GM20431 (cell line): ENCODE measurements at regions not wholly inside any gene's neighbourhood (a gene's known extent, or its start where the extent isn't known, plus 50 kb on each side); places are given as distances from the start of the nearest gene placed in this dataset.
"Not testable (repeated sequence)": the region's sequence is repeated elsewhere in the genome, so short reads cannot be mapped to it uniquely, and the experiment has no call there.

Source experiments
- in situ Hi-C: fragments of 300-500 bp; cut with MseI, MboI; formaldehyde crosslinking; loops from one replicate; pipeline ENCODE4 v1.15.0; 2020; ENCODE audit warnings: low sequenced_read_pairs; ENCODE audit not compliant: unreplicated experiment

DNA sequence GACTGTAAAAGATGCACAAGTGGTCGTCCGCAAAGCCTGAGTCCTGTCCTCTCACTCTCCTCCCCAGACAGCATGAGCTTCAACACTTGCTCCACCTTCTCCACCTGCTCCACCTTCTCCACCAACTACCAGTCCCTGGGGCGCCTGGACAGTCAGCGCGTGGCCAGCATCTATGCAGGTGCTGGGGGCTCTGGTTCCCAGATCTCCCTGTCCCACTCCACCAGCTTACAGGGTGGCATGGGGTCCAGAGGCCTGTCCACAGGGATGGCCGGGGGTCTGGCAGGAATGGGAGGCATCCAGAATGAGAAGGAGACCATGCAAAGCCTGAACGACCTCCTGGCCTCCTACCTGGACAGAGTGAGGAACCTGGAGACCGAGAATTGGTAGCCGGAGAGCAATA is 162.2 kb upstream of the NT5E start:
- in situ Hi-C loops, result no loop called here

DNA sequence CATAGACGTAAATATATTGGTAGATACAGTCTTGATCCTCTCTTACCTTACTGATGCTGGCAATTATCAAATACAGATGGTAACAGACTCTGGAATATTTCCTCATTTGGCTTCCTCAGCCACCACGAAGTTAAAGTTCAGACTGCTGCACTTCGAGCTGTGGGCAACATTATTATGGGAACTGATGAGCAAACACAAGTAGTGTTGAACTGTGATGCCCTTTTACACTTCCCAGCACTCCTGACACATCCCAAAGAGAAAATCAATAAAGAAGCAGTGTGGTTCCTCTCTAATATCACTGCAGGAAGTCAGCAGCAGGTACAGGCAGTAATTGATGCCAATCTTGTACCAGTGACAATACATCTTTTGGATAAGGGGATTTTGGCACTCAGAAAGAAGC is 162.7 kb upstream of the NT5E start:
- in situ Hi-C loops, result no loop called here

DNA sequence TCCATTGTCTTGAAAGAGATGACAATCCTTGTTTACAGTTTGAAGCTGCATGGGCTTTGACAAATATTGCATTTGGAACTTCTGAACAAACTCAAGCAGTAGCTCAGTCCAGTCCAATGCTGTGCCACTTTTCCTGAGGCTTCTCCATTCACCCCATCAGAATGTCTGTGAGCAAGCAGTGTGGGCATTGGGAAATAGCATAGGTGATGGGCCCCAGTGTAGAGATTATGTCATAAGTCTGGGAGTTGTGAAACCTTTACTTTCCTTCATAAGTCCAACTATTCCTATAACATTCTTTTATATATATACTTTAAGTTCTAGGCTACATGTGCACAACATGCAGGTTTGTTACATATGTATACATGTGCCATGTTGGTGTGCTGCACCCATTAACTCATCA is 163.4 kb upstream of the NT5E start:
- in situ Hi-C loops, result not testable (repeated sequence)

DNA sequence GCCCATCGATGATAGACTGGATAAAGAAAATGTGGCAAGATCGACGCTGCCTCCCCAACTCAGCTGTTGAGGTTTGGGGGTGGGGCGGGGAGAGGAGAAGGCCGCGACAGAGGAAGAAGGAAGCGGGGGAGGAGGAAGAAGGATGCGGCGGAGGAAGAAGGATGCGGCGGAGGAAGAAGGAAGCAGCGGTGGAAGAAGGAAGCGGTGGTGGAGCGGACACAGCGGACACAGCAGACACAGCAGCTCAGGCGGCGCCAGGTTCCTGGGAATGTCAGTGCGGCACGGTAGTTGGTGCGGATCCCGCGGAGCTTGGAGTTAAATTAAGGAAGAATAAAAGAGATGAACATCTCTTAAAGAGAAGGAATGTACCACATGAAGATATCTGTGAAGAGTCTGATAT is 163.9 kb upstream of the NT5E start:
- in situ Hi-C loops, result no loop called here

DNA sequence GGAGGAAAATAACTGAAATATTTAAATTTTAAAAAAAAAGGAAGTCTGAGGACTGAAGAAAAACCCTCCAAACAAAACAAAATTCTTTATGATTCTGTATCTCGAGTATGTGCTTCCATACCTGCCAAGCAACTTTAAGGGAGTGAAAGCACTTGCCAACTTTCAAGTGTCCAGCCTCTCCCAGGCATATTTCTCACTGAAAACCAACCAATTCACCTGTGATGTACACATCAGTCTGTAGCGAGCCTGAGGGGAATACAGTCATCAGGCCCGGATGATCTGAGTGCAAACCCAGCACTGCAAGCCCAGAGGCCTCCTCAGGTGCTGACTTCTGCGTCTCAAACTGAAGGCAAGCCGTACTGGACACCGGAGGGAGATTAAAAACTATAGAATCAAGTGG is 164.8 kb upstream of the NT5E start:
- in situ Hi-C loops, result no loop called here

DNA sequence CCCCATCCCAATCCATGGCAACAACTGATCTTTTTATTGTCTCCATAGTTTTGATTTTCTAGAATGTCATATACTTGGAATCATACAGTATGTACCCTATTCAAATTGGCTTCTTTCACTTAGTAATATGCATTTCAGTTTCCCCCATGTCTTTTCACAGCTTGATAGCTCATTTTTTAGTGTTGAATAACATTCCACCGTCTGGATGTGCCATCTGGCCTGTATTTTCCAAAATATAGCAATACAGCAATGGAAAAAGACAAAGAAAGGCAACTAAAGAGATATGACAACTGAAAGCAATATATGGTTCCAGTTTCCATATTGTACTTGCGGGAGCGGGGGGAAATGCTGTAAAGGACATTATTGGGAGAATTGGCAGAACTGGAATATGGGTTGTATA is 166.4 kb upstream of the NT5E start:
- in situ Hi-C loops, result no loop called here

DNA sequence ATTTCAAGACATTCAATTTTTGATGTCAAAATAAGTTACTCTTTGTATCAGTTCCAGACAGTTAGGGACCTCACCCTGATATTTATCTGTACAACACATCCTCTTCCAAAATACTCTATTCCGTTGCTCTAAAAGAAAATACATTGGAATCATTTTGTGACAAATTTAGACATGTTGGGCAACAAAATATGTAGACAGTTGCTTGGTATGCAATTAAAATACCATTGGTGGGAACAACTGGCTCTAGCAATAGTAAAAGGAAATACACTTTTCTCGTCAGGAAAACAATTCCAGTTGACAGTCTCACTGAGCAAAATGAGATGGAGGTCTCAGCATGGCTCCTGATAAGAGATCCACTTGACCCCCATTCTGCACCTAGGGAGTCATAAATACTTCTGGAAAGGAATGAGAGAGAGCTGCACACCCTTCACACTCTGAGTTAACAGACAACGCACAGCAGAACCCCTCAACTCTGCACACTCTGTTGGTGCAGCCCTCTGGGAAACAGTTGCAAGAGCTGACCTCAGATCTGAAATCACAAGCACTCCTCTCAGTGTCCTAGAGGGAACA is 171.3 kb upstream of the NT5E start:
- in situ Hi-C loops, result no loop called here

DNA sequence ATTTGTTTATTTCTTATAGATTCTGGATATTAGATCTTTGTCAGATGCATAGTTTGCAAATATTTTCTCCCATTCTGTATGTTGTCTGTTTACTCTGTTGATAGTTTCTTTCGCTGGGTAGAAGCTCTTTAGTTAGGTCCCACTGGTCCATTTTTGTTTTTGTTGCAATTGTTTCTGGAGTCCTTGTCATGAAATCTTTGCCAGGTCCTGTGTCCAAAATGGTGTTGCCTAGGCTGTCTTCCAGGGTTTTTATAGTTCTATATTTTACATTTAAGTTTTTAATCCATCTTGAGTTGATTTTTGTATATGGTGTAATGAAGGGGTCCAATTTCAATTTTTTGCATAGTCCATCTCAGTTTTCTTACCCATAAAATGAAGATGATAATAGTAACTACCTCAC is 173.9 kb upstream of the NT5E start:
- in situ Hi-C loops, result not testable (repeated sequence)

DNA sequence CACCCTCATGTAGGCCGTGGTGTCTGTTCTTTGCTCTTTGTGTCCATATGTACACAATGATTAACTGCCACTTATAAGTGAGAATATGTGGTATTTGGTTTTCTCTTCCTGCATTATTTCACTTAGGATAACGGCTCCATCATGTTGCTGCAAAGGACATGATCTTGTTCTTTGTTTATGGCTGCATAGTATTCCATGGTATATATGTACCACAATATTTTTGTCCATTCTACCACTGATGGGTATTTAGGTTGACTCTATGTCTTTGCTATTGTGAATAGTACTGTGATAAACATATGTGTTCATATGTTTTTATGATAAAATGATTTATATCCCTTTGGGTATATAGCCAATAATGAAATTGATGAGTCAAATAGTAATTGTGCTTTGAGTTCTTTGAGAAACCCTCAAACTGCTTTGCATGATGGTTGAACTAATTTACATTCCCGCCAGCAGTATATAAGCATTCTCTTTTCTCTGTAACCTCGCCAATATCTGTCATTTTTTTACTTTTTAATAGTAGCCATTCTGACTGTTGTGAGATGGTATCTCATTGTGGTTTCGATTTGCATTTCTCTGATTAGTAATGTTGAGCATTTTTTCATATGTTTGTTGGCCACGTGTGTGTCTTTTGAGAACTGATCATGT is 174.4 kb upstream of the NT5E start:
- in situ Hi-C loops, result no loop called here

DNA sequence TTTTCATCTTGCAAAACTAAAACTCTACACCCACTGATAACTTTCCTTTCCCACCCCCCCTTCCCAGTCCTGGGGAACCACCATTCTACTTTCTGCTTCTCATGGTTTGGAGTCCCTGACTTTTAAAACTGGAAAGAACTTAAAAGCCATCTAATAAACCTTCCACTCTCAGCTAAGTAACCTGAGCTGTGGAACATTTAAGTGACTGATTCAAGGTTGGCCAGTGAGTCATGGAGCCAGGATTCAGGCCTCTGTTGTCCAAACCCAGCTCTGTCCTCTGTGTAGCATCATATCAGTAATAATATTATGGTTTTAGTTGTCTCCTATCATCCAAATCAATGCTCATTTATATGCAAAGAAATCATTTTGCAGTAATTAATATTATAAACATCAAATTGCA is 176.0 kb upstream of the NT5E start:
- in situ Hi-C loops, result no loop called here

DNA sequence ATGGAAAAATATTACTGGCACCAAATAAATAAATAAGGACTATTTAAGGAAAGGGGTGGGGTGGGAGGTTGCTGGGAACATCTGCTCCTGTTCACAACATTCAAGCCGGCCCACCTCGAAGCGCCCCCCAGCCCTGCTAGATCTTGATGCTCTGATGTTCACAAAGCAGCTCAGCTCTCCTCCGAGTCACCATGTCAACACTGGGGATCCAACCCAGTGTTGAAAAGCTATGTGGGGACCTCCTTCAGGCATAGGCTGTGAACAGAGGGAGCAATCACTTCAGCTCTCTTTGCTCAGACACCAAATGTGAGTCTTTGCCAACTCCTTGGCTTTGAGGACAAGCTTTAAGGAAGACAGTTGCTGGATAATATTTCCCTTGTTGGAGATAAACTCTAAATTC is 176.8 kb upstream of the NT5E start:
- in situ Hi-C loops, result no loop called here

DNA sequence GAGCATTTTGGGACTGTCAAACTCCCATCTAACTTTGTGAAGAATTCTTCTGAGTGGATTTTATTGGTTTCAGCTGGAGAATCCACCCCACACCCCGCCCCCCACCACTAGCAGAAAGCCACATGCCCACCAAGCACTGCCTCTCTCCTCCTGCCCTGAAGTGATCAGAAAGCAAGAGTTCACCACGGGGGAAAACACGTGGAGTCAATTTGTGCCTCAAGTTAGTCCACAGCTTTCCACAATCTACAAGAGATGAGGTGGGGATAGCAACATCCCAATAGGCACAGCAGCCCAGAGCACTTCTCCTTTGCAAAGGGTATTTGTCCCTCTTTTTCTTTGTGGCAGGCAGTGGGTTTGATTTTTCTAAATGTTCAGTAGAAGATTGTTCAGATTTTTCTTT is 177.3 kb upstream of the NT5E start:
- in situ Hi-C loops, result no loop called here

DNA sequence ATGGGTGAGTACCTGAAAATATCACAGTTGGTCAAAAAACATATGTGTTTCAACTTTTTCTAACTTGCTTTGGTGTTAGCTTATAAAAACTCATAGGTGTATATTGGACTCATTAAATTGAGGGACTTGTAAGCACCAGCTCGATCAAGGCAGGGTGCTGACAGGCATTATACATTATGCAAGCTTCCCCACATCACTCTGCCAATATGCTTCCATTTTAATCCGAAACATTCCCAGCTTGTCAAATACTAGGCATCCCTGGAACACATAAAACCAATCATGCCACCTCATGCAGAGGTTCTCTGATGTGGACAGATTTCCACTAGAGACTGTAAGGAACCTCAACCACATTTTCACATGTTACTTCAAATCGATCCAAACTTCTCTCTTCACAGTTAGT is 187.3 kb upstream of the NT5E start:
- in situ Hi-C loops, result no loop called here

DNA sequence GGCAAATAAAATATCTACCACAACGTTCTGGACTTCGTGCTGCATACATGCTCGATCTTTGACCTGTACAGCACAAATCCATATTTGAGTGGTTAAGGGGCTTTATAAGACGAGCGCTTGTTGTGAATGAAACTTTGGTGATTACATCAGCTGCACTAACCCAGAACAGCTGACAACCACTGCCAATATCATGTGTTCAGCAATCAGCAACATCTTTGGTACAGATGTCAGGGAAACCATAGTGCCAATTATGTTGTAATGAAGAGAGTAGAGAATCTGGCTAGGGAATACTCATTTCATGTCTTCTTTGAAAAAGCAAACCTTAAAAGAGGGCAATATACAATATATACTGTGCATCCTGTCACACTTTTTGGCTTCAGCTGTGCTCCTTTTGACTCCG is 188.6 kb upstream of the NT5E start:
- in situ Hi-C loops, result no loop called here

DNA sequence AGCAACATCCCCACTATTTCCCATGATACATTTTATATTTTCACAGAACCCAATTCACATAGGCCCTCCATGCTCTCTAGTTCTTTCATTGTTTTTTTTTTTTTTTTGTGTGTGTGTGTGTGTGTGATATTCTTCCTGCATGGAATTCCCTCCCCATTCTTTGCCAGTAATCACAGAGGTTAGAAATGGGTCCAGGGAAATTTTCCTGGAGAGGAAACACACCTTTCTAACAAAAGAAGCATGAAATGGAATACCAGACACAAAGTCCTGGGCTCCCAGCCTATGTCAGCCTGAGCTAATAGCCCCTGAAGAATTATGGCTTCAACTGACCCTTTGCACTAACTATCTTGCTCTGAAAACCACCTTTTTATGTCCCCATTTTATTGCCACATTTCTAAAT is 194.2 kb upstream of the NT5E start:
- in situ Hi-C loops, result no loop called here

DNA sequence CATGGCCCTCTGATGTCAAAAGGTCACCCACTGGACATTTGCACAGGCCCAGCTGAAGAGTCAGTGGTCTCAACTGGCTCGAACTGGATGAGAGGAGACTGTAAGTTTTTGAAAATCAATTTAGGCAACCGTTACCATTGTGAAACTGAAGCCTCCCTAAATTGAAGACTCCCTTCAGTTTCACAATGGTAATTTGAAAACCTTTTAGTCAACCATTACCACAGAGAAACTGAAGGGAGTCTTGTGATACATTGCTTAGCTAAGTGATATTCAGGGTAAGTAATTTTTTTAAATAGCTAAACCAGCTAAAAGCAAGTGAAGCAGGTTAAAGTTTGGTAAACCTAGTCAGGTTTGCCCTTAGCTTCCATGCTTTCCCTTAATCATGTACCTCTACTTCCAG is 197.3 kb upstream of the NT5E start:
- in situ Hi-C loops, result no loop called here

DNA sequence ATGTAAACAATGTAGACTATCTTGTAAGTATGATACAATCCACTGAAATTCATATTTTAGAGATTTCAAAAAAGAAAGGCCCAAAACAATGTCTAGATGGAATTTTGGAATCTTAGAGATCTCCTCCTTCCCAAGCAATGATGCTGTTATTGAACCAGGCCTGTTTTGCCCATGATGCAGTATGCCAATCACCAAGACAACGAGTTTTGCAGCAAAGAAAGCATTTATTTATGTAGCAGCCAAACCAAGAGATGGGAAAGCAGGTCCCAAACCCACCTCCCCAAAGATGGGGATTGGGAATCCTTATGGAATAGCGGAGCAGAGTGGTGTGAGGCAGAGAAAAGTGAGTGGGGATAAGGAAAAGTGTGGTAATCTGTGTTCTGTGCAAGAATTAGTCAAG is 197.8 kb upstream of the NT5E start:
- in situ Hi-C loops, result no loop called here

DNA sequence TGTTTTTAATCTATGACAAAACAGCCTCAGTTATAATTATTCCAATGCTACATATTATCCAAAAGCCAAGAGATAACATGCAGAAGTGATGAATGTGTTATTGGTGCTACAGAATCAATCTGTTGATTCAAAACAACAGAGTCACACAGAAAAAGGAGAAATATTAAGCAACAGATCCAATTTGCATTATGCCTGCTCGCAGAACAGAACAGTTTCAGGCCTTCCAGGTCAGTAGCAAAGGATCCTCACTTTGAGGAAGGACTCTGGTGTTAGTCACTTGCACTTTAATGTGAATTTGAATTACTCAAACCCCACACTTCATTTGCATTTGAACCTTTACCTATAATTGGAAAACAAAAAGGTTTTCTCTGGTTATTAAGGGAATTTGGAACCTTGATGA is 198.6 kb upstream of the NT5E start:
- in situ Hi-C loops, result no loop called here

DNA sequence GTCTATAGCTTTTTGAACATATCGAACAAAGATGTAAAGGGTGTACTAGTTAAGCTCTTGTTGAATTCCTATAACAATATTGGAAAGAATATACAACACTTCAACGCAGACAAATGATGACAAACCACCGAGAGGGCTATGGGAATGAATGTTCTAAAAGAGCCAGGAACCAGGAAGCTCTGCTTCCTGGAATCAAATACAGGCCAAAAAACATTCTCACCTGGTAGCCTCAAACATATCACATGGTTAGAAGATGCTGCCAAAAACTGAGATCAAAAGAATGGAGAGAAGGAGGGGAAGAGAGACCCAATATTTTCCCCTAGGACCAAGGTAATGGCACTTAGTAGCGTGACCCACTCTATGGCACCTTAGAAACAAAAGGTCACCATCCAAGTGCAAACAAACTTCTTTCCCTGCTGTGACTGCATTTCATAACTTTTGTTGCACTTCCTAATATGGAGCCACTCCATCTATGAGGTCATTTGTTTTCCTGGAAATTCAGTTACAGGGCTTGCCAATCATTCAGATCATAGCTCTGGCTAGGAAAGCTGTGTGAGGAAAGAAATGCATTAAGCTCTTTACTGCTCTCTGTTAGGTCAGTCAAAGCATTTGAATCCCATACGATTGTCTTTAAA is 199.2 kb upstream of the NT5E start:
- in situ Hi-C loops, result no loop called here

DNA sequence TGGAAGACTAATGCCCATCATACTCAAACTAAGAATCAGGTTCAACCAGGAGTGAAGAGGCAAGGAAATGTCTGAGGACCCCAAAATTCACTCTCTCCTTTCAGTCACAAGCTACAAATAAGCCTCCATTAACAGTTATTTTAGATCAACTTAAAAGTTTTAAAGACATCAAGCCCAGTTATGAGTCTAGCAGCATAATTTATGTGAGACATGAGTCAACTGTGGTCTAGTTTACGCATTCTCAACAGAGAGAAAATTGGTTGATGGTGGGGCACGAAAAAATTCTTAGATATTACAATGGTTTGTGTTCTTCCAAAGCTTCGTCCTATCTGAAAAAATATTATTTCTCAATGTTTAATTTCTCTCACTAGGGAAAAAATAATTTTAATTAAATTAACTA is 204.9 kb upstream of the NT5E start:
- in situ Hi-C loops, result no loop called here

DNA sequence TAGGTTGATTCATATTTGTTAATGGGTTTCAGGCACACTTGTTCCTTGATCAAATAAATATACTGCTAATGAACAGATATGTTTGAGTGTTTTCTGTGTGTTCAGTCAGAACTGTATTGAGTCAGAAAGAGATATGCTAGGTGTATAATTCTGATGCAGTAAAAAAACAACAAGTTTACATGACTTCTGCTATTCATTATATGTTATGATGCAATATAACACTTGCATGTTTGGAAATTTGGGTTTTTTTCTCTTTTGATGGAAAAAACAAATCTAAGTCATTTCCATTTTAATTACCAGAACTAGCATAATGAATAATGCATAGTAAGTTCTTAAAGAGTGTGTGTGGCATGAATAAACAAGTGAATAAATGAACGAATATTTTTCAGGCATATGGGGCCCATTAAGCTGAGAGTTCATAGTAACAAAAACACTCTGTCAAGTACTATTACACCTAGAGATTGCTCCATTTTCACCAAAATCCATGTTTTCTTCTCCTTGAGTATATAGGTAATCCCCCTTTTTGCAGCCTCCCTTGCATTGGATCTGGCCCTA is 208.3 kb upstream of the NT5E start:
- in situ Hi-C loops, result no loop called here
